ENCODE measurements at regions not wholly inside any gene's neighbourhood (a gene's known extent, or its start where the extent isn't known, plus 50 kb on each side); places are given as distances from the start of the nearest gene placed in this dataset.

DNA sequence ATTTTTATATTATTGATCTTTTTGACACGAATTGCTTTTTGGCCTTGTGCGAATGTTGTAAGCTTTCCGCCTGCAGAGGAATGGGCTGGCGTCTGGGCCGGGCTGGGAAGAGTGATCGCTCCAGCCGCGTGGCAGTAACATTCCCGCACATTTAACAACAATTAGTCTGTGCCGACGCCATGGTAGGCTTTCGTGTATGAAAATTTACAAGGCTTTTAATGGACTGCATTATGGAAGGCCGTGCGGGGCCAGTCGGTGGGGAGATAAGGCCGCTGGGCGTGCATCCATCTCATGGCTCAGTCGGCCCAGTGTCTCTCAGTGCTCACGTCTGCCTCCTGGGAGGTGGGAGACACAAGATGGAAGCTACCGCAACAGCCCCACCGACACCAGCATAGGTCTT, 142.2 kb downstream of the PHETA1 start:
- 73 to 75% (median 74%) methylated on average over 21 of the region's 21 CpGs for WGBS, 3 donors

DNA sequence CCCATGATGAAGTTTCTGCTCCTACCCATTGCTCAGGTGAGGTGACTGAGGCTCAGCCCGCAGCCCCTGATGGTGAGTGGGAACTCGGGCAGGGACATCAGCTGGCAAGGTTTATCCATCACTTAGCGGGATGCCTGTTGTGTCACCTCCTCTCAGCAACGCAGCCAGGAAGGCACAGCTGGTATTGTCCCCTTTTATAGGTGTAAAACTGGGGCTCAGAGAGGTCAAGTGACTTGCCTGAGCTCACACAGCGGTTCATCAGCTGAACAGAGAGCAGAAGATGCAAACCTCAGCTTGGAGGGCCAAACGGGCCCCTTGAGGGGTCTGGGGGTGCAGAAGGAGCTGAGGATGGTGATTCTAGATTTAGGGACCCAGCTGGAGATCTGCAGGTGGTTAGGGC, 143.6 kb downstream of the PHETA1 start:
- 81 to 84% (median 82%) methylated on average over 6 of the region's 6 CpGs for WGBS, 3 donors
- intact Hi-C loops (cut with DNase I), result no loop called here

More for the DNA sequence above, 142.2 kb downstream of the PHETA1 start:
- TF ChIP-seq EP300 (IDR thresholded peaks at IDR 0.05) (no peak), POLR2A (IDR thresholded peaks at IDR 0.05) (no peak)
- TF ChIP-seq, protein P1, sequence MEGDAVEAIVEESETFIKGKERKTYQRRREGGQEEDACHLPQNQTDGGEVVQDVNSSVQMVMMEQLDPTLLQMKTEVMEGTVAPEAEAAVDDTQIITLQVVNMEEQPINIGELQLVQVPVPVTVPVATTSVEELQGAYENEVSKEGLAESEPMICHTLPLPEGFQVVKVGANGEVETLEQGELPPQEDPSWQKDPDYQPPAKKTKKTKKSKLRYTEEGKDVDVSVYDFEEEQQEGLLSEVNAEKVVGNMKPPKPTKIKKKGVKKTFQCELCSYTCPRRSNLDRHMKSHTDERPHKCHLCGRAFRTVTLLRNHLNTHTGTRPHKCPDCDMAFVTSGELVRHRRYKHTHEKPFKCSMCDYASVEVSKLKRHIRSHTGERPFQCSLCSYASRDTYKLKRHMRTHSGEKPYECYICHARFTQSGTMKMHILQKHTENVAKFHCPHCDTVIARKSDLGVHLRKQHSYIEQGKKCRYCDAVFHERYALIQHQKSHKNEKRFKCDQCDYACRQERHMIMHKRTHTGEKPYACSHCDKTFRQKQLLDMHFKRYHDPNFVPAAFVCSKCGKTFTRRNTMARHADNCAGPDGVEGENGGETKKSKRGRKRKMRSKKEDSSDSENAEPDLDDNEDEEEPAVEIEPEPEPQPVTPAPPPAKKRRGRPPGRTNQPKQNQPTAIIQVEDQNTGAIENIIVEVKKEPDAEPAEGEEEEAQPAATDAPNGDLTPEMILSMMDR (IDR thresholded peaks at IDR 0.05), result no peak
- no peaks in the 10 kb centered on the region for H3K36me3 ChIP-seq
- no peaks in the 10 kb centered on the region for H3K27me3 ChIP-seq
- DNase-seq, result no peak
- H3K4me3 ChIP-seq, result no peak overlapping the region
- H3K9me3 ChIP-seq, result no peaks in the 10 kb centered on the region
- no peaks in the 10 kb centered on the region for H3K4me1 ChIP-seq (ENCODE audit: insufficient read depth)
- intact Hi-C loops (cut with DNase I), result no loop called here
- H3K27ac ChIP-seq, result no peak overlapping the region

DNA sequence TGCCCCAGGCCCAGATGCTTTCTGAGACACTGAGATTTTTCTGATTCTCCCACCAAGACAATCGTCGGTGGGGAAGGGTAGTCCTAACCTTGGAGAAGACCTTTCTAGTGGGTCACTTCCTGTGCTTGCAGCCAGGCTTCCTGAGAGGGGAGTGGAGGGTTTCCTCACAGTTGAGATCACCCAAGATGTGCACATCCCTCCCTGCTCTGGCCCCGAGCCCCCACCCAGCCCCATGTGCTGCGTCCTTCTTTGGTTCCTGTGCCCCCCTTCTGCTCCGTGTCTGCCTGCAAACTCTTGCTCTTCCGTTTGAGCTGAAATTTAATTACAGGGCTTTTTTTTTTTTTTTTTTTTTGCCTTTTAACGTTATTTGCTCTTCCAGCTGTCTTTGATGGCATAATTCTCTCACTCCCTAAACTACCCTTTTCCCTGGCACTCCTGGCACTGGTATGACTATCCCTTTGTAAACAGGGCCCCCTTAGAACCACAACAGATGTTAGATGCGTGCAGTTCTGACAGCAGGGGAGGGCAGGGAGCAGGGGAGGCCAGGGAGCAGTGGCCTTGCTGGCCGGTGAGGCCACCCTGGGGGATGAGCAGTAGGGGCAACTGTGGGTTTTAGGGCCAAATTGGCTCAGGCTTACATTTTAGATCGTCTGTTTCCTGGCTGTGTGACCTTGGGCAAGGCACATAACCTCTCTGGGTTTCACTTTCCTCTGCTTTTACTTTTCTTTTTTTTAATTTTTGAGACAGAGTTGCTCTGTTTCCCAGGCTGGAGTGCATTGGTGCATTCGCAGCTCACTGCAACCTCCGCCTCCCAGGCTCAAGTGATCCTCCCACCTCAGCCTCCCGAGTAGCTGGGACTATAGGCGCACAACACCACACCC, 144.5 kb downstream of the PHETA1 start:
- whole genome bisulfite sequencing, 3 donors, result 20 to 23% (median 22%) methylated on average over 14 of the region's 14 CpGs
- H3K9me3 ChIP-seq, result no peaks in the 10 kb centered on the region
- no peaks in the 10 kb centered on the region for H3K27me3 ChIP-seq
- no peak for TF ChIP-seq EP300 (IDR thresholded peaks at IDR 0.05)
- no peak for TF ChIP-seq POLR2A (IDR thresholded peaks at IDR 0.05)
- TF ChIP-seq, protein P1 (IDR thresholded peaks at IDR 0.05), result no peak
- no peaks in the 10 kb centered on the region for H3K4me1 ChIP-seq (ENCODE audit: insufficient read depth)
- H3K27ac ChIP-seq, result no peak overlapping the region
- H3K4me3 ChIP-seq, result no peak overlapping the region
- DNase-seq, result no peak
- no peaks in the 10 kb centered on the region for H3K36me3 ChIP-seq
- intact Hi-C loops (cut with DNase I), result no loop called here

More for the DNA sequence above, 143.6 kb downstream of the PHETA1 start:
- TF ChIP-seq EP300 (IDR thresholded peaks at IDR 0.05) (no peak), POLR2A (IDR thresholded peaks at IDR 0.05) (no peak)
- TF ChIP-seq, protein P1 (IDR thresholded peaks at IDR 0.05), result no peak
- no peak for DNase-seq
- no peaks in the 10 kb centered on the region for H3K9me3 ChIP-seq
- H3K4me1 ChIP-seq (ENCODE audit: insufficient read depth), result no peaks in the 10 kb centered on the region
- H3K27ac ChIP-seq, result no peak overlapping the region
- no peaks in the 10 kb centered on the region for H3K27me3 ChIP-seq
- H3K36me3 ChIP-seq, result no peaks in the 10 kb centered on the region
- H3K4me3 ChIP-seq, result no peak overlapping the region

DNA sequence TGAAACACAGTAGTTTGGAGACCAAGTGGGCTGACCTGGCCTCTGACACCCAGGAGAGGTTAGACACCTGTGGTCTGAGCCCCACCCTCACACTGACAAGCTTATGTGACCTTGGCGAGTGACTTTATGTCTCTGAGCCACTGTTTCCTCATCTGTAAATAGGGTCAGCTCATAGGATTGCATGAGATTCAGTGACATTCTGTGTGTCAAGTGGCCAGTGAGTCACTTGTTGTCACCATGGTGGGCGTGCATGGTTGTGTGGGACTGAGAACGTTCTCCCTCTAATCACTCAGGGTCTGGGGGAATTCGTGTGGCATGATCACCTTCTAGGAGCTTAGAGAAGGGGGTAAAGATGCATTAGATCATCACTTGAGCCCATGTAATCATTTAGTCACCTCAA, 146.4 kb downstream of the PHETA1 start:
- Histone ChIP-seq H3K27ac (no peak overlapping the region), H3K4me1 (ENCODE audit: insufficient read depth) (no peaks in the 10 kb centered on the region), H3K36me3 (no peaks in the 10 kb centered on the region), H3K9me3 (no peaks in the 10 kb centered on the region), H3K4me3 (no peak overlapping the region), H3K27me3 (no peaks in the 10 kb centered on the region)
- WGBS, 3 donors, result 73 to 87% (median 84%) methylated on average over 4 of the region's 4 CpGs
- no peak for TF ChIP-seq POLR2A (IDR thresholded peaks at IDR 0.05)
- TF ChIP-seq, protein P1 (IDR thresholded peaks at IDR 0.05), result no peak
- TF ChIP-seq EP300 (IDR thresholded peaks at IDR 0.05), result no peak
- no peak for DNase-seq
- intact Hi-C loops (cut with DNase I), result no loop called here

Measured in ovary (tissue), 7 donors.